CD4-positive, alpha-beta memory T cell (primary cell): ENCODE measurements at regions not wholly inside any gene's neighbourhood (a gene's known extent, or its start where the extent isn't known, plus 50 kb on each side); places are given as distances from the start of the nearest gene placed in this dataset.
A peak's percentile ranks its signal among the peaks of the same experiment; 100 is the strongest.

Source experiments
- CTCF ChIA-PET: fragments of 350-600 bp; sonication (Branson Sonifier 250); formaldehyde crosslinking; loops from one replicate; lab custom pipeline; 2021; ENCODE audit warnings: inconsistent platforms; ENCODE audit not compliant: partially characterized antibody; lab: Charles Lee
- POLR2A ChIA-PET: fragments of 350-600 bp; sonication (Branson Sonifier 250); formaldehyde crosslinking; loops from one replicate; lab custom pipeline; 2021; ENCODE audit not compliant: partially characterized antibody; lab: Charles Lee
- DNase-seq, 5 donors: peaks; one replicate each; pipeline versions ENCODE4 v3.0.0 to v3.0.0-alpha.2; 2020 to 2022; ENCODE audit warnings: mixed read lengths in 1 of 5
- H3K27ac ChIP-seq: one replicate; pipeline ENCODE4 v1.7.0; 2013; ENCODE audit warnings: low read depth, low read length
- H3K27me3 ChIP-seq: 2 replicates; pipeline ENCODE4 v1.7.0; 2013; ENCODE audit warnings: mild to moderate bottlenecking, low read length, moderate library complexity; ENCODE audit not compliant: insufficient read depth
- H3K36me3 ChIP-seq: 2 replicates; pipeline ENCODE4 v1.7.0; 2013; ENCODE audit warnings: mild to moderate bottlenecking, low read length, moderate library complexity; ENCODE audit not compliant: insufficient read depth
- H3K4me1 ChIP-seq: 2 replicates; pipeline ENCODE4 v1.7.0; 2013; ENCODE audit warnings: mild to moderate bottlenecking, low read length, moderate library complexity; ENCODE audit not compliant: insufficient read depth
- H3K4me3 ChIP-seq, 2 donors: one replicate each; pipeline ENCODE4 v1.7.0; 2013; ENCODE audit warnings: low read length in 2 of 2, mild to moderate bottlenecking in 1 of 2
- H3K9me3 ChIP-seq, 2 donors: one replicate each; pipeline ENCODE4 v1.7.0; 2013; ENCODE audit warnings: low read length in 2 of 2, control low read depth in 1 of 2; ENCODE audit not compliant: control insufficient read depth in 1 of 2
- H3K27ac Mint-ChIP-seq, 7 donors: one replicate each; pipeline ENCODE4 v1.8.0; 2020 to 2021; ENCODE audit warnings: mixed read lengths in 7 of 7, mild to moderate bottlenecking in 6 of 7, inconsistent platforms in 3 of 7, moderate library complexity in 3 of 7
- H3K27me3 Mint-ChIP-seq, 2 donors: one replicate each; pipeline ENCODE4 v1.8.0; 2020 to 2021; ENCODE audit warnings: mixed read lengths in 2 of 2
- H3K36me3 Mint-ChIP-seq, 2 donors: one replicate each; pipeline ENCODE4 v1.8.0; 2020 to 2021; ENCODE audit warnings: mixed read lengths in 2 of 2, inconsistent platforms in 1 of 2, mild to moderate bottlenecking in 1 of 2
- H3K4me1 Mint-ChIP-seq, 4 donors: one replicate each; pipeline ENCODE4 v1.8.0; 2020 to 2021; ENCODE audit warnings: mixed read lengths in 4 of 4, mild to moderate bottlenecking in 1 of 4
- H3K4me3 Mint-ChIP-seq, 8 donors: one replicate each; pipeline ENCODE4 v1.8.0; 2020 to 2021; ENCODE audit warnings: mixed read lengths in 8 of 8, mild to moderate bottlenecking in 7 of 8, moderate library complexity in 6 of 8, inconsistent platforms in 3 of 8
- H3K9me3 Mint-ChIP-seq, 8 donors: one replicate each; pipeline ENCODE4 v1.8.0; 2020 to 2021; ENCODE audit warnings: mixed read lengths in 8 of 8, mild to moderate bottlenecking in 5 of 8, inconsistent platforms in 3 of 8, moderate library complexity in 1 of 8
- intact Hi-C: fragments of 100-400 bp; cut with micrococcal nuclease; formaldehyde crosslinking; loops from one replicate; pipeline ENCODE4 v1.15.1; 2023

GRCh38 chr10:91048380-91048779, 127.5 kb upstream of the ANKRD1 start:
- H3K4me3 Mint-ChIP-seq, result no peak overlapping the region
- DNase-seq, result no peak
- CTCF ChIA-PET, result no interaction called here

DNA sequence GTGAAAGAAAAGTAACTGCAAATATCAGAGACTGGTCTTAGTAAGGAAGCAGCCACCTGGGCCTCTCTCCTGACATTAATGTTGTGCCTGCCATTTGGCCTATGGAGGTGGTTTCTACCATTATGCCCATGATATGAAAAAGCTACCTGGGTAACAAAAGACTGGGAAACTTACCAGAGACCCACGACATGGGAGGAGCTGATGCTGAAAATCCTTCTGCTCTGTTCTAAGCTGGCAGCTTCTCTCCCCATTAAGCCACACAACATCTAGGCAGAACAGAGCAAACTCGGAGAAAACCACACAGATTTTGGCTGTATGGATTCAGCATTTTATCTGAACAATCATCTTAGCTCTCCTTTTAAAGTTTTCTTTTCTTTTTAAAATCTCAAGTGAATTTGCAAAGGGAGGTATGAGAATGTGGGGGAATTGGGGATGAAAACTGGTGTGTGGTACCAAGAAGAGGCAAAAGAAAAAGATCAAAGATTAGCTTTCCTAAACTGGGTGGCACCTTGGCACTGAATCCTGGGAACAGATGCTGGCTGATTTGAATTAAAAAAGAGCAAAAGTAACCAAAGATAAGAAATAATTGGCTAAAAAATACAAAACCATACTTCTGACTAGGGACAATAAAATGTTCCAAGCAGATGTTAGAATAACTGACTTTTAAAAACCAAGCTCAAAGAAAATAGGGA, 128.6 kb upstream of the ANKRD1 start:
- Mint-ChIP-seq H3K27me3 (peaks cover 2 to 12% of the 10 kb centered on the region in 2 donors), H3K4me3 (no peak overlapping the region), H3K9me3 (peaks cover 0 to 3% (median 0%) of the 10 kb centered on the region in 8 donors), H3K27ac (no peak overlapping the region), H3K36me3 (no peaks in the 10 kb centered on the region), H3K4me1 (no peaks in the 10 kb centered on the region)
- no peak for DNase-seq
- Histone ChIP-seq H3K27me3 (no peaks in the 10 kb centered on the region), H3K9me3 (no peaks in the 10 kb centered on the region), H3K27ac (no peak overlapping the region), H3K4me3 (no peak overlapping the region), H3K36me3 (no peaks in the 10 kb centered on the region), H3K4me1 (no peaks in the 10 kb centered on the region)
- ChIA-PET CTCF (interaction anchor here (1.3 kb wide), 1 partner anchor 9 kb away, joined by 3 read pairs; no protein-coding TSS in a partner anchor), POLR2A (no interaction called here)
- intact Hi-C loops, result no loop called here

More at GRCh38 chr10:91048380-91048779, 127.5 kb upstream of the ANKRD1 start:
- H3K27ac Mint-ChIP-seq, result no peak overlapping the region
- H3K4me1 ChIP-seq, result no peaks in the 10 kb centered on the region
- intact Hi-C loops, result no loop called here
- peaks cover 2 to 14% of the 10 kb centered on the region in 2 donors for H3K27me3 Mint-ChIP-seq
- no peaks in the 10 kb centered on the region for H3K36me3 Mint-ChIP-seq
- H3K9me3 ChIP-seq, result no peaks in the 10 kb centered on the region
- H3K27me3 ChIP-seq, result no peaks in the 10 kb centered on the region
- peaks cover 0 to 3% (median 0%) of the 10 kb centered on the region in 8 donors for H3K9me3 Mint-ChIP-seq
- no peaks in the 10 kb centered on the region for H3K36me3 ChIP-seq
- H3K27ac ChIP-seq, result no peak overlapping the region
- H3K4me1 Mint-ChIP-seq, result no peaks in the 10 kb centered on the region
- POLR2A ChIA-PET, result no interaction called here
- no peak overlapping the region for H3K4me3 ChIP-seq

- H3K27ac ChIP-seq, result no peak overlapping the region
- H3K4me1 ChIP-seq, result no peaks in the 10 kb centered on the region
Measured at GRCh38 chr10:91049988-91050360, 129.1 kb upstream of the ANKRD1 start.

GRCh38 chr10:91050371-91051034, 129.6 kb upstream of the ANKRD1 start:
- DNase-seq, result no peak
- H3K4me1 Mint-ChIP-seq, result no peaks in the 10 kb centered on the region
- intact Hi-C loops, result no loop called here
- H3K36me3 Mint-ChIP-seq, result no peaks in the 10 kb centered on the region
- ChIA-PET CTCF (interaction anchor here (0.9 to 1.9 kb wide), 3 partner anchors 8 to 199 kb away, joined by 3 to 5 read pairs (median 5); no protein-coding TSS in a partner anchor), POLR2A (no interaction called here)
- no peak overlapping the region for H3K27ac Mint-ChIP-seq
- Histone ChIP-seq H3K4me3 (no peak overlapping the region), H3K27ac (no peak overlapping the region), H3K36me3 (no peaks in the 10 kb centered on the region), H3K4me1 (no peaks in the 10 kb centered on the region), H3K27me3 (no peaks in the 10 kb centered on the region), H3K9me3 (no peaks in the 10 kb centered on the region)
- H3K27me3 Mint-ChIP-seq, result peaks cover 2 to 12% of the 10 kb centered on the region in 2 donors
- H3K4me3 Mint-ChIP-seq, result no peak overlapping the region
- peaks cover 0 to 3% (median 0%) of the 10 kb centered on the region in 8 donors for H3K9me3 Mint-ChIP-seq

More at GRCh38 chr10:91049988-91050360, 129.1 kb upstream of the ANKRD1 start:
- CTCF ChIA-PET, result interaction anchor here (0.9 to 1.9 kb wide), 3 partner anchors 9 to 200 kb away, joined by 3 to 5 read pairs (median 5); no protein-coding TSS in a partner anchor
- Mint-ChIP-seq H3K27me3 (peaks cover 2 to 12% of the 10 kb centered on the region in 2 donors), H3K36me3 (no peaks in the 10 kb centered on the region), H3K4me3 (no peak overlapping the region), H3K9me3 (peaks cover 0 to 3% (median 0%) of the 10 kb centered on the region in 8 donors), H3K4me1 (no peaks in the 10 kb centered on the region), H3K27ac (no peak overlapping the region)
- Histone ChIP-seq H3K9me3 (no peaks in the 10 kb centered on the region), H3K36me3 (no peaks in the 10 kb centered on the region), H3K27me3 (no peaks in the 10 kb centered on the region), H3K4me3 (no peak overlapping the region)
- POLR2A ChIA-PET, result no interaction called here
- intact Hi-C loops, result no loop called here
- no peak for DNase-seq

DNA sequence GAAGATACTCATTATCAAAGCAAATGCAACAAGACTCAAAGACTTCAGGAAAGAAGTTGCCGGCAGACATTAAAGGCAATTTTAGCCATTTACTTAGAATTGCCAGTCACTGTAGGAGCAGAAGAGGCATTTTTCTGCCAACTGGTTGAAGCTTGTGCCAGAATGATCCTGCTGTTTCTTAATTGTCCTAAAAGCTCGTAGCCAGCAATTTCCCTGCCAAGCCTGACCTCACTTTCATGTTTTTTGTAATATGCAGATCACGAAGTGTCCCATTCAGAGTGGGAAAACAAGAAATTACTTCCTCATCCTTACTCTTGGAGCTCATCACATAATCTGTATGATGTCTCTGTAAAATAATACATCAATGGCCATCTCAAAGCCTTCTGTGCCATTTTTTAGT, 130.9 kb upstream of the ANKRD1 start:
- Histone ChIP-seq H3K27me3 (no peaks in the 10 kb centered on the region), H3K9me3 (no peaks in the 10 kb centered on the region), H3K4me3 (no peak overlapping the region), H3K27ac (no peak overlapping the region), H3K4me1 (no peaks in the 10 kb centered on the region), H3K36me3 (no peaks in the 10 kb centered on the region)
- no peak for DNase-seq
- intact Hi-C loops, result no loop called here
- peaks cover 0 to 5% of the 10 kb centered on the region in 2 donors for H3K27me3 Mint-ChIP-seq
- H3K27ac Mint-ChIP-seq, result no peak overlapping the region
- CTCF ChIA-PET, result interaction anchor here (1.9 kb wide), 1 partner anchor 198 kb away, joined by 5 read pairs; no protein-coding TSS in a partner anchor
- no peaks in the 10 kb centered on the region for H3K9me3 Mint-ChIP-seq
- no peaks in the 10 kb centered on the region for H3K36me3 Mint-ChIP-seq
- POLR2A ChIA-PET, result no interaction called here
- H3K4me1 Mint-ChIP-seq, result no peaks in the 10 kb centered on the region
- H3K4me3 Mint-ChIP-seq, result no peak overlapping the region

GRCh38 chr10:91054325-91054724, 133.4 kb upstream of the ANKRD1 start:
- H3K27ac Mint-ChIP-seq, result no peak overlapping the region
- CTCF ChIA-PET, result no interaction called here
- intact Hi-C loops, result no loop called here

DNA sequence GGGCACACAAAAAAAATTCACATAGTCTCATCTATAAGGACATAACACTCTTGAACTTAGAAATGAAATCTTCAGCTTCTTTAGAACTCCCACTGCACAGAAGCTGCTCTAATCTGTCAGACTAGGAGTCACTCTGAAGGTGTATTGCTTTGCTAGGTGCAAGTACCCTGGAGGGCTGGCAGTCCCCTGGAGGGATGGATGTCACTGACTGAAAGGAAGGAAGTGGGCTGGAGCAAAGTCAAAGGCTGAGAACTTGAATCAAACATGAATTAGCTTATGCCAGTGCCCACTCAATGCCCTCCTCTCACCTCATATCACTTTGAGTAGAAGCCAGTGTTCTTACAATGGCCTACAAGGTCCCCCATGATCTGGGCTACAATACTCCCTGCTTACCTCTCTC, 140.3 kb upstream of the ANKRD1 start:
- Histone ChIP-seq H3K9me3 (no peaks in the 10 kb centered on the region), H3K4me1 (no peaks in the 10 kb centered on the region), H3K27me3 (no peaks in the 10 kb centered on the region), H3K36me3 (no peaks in the 10 kb centered on the region), H3K4me3 (no peak overlapping the region), H3K27ac (no peak overlapping the region)
- no peaks in the 10 kb centered on the region for H3K4me1 Mint-ChIP-seq
- ChIA-PET POLR2A (no interaction called here), CTCF (no interaction called here)
- no peak overlapping the region for H3K4me3 Mint-ChIP-seq
- DNase-seq, result peak in 1 of 5 donors; percentile 1
- no peak overlapping the region for H3K27ac Mint-ChIP-seq
- no peaks in the 10 kb centered on the region for H3K36me3 Mint-ChIP-seq
- no peaks in the 10 kb centered on the region for H3K27me3 Mint-ChIP-seq
- no peaks in the 10 kb centered on the region for H3K9me3 Mint-ChIP-seq
- intact Hi-C loops, result no loop called here

More at GRCh38 chr10:91054325-91054724, 133.4 kb upstream of the ANKRD1 start:
- Histone ChIP-seq H3K9me3 (no peaks in the 10 kb centered on the region), H3K27me3 (no peaks in the 10 kb centered on the region), H3K36me3 (no peaks in the 10 kb centered on the region), H3K27ac (no peak overlapping the region), H3K4me1 (no peaks in the 10 kb centered on the region), H3K4me3 (no peak overlapping the region)
- no peak overlapping the region for H3K4me3 Mint-ChIP-seq
- H3K9me3 Mint-ChIP-seq, result no peaks in the 10 kb centered on the region
- no peak for DNase-seq
- H3K36me3 Mint-ChIP-seq, result no peaks in the 10 kb centered on the region
- POLR2A ChIA-PET, result no interaction called here
- peaks cover 0 to 5% of the 10 kb centered on the region in 2 donors for H3K27me3 Mint-ChIP-seq
- H3K4me1 Mint-ChIP-seq, result no peaks in the 10 kb centered on the region
